Fibroblast of upper back skin (primary cell): ENCODE measurements at regions not wholly inside any gene's neighbourhood (a gene's known extent, or its start where the extent isn't known, plus 50 kb on each side); places are given as distances from the start of the nearest gene placed in this dataset.

Source experiments
- DNase-seq: peaks from one replicate; pipeline ENCODE4 v3.0.0-alpha.2; 2013

DNA sequence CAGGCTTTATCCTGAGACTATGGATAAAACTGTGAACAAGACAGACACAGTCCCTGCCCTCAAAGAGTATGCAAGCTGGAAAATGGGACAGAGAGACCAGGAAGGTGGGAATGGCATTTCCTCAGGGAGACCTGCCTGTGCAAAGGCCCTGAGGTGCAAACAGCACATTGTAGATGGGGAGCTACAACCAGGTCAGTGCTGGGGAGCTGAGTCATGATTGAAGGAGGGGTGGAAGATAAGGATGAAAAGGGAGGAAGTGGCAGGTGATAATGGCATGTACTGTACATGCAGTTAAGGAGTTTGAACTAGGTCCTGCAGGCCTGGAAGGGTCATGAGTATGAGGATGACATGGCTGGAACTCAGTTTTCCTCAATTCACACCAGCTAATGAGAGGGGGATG is 75.5 kb upstream of the BOD1 start:
- DNase-seq = no peak

- DNase-seq = no peak
These were observed 77.2 kb upstream of the BOD1 start for GRCh38 chr5:173693670-173694069.

DNA sequence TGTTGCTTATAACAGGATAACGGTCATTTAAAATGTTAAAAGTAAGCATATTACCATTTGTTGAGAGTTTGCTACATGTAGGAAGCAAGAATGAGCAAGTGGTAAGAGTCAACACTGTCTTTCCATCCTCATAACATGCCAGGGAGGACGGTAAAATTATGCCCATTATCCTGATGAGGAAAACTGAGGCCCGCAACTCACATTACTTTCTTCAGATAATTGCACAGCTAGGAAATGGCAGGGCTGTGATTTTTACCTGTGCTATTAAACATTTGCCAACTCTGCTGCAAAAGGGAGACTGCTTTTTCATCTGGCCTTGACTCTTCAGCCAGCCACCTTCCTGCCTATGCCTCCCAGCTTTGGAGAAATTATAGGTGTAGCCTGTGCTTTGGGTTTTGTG is 79.8 kb upstream of the BOD1 start:
- DNase-seq = no peak

DNA sequence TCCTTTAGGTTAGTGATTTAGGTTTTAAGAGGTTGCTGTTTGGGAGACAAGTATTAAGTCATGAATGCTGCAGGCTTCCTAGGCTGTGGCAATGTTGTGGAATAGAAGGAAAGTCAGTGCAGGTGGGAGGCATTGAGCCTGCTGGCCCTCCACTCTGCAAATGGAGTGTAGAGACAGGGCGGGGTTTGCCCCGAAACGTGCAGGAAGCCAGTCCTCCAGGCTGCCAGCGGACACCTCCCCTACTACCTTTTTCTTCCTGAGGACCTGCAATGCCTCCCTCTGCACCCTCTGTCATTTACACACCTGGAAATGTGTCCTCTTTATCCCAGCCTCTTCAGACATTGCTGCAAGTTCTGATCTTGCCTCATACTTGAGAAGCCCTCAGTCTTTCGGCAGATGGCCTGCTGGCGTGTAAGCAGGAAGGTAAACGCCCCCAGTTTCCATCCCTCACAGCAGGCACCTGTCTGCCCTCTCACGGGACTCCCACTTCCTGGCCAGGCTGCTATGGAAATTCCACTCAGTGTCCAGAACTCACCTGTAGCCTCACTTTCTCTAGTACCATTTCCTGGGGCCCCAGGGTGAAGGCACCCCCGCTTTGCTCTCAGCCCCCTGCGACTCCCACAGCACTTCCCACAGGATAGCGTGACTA is 81.6 kb upstream of the BOD1 start:
- no peak for DNase-seq

GRCh38 chr5:173699966-173700365 is 83.5 kb upstream of the BOD1 start:
- DNase-seq = no peak

DNA sequence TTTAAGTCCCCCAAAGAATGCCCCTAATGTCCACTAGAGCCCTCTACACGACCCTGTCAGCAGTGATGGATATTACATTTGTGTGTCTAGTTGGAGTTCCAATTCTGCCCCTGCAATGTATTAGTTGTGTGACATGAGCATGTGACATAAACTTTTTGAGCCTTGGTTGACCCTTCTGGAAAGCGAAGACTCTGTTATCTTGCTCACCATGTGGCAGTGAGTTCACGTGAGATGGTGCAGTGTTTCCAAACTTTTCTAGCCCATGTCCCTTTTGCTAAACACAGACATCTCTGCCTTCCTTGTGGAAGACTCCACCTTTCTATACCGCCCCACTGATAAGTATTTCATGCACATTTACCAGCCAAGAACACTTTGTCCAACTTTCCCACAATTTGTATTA is 87.0 kb upstream of the BOD1 start:
- DNase-seq = no peak

DNA sequence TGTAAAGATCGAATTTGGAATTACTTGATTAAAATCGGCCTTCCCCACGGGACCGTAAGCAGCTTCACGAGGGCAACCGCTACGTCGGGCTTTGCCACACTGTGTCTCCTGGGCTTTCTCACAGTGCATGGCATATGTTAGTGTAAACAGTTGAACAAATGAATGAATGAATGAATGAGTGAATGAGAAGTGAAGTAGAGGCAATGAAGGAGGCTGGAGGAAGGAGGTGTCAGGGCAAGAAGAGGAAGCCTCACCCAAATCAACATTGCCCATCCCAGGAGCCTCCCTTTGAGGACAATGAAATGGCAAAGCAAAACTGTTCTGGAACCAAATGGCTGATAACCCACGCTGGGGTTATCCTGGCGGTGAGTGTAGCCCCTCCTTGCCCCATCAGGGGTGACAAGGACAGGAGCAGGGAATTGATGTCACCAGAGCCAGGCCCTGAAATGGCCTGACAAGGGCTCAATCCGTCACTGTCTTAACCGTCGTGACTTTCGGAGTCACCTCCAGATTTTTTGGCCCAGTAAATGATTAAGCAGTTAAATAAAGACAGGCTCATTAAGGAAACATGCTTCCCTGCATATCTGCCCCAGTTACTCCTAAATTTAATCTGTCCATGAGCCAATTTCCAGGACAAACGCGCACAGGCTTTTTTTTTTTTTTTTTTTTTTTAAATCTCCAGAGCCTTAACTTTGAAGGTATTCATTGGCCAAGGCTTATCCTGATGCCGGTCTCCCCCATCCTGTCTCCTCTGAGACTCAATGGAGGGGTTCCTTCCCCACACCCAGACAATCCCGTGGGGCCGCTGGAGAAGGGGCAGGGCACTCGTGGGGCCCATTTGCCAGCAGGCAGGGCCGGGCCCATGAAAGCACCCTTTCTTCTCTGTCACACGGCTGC is 88.4 kb upstream of the BOD1 start:
- no peak for DNase-seq

DNA sequence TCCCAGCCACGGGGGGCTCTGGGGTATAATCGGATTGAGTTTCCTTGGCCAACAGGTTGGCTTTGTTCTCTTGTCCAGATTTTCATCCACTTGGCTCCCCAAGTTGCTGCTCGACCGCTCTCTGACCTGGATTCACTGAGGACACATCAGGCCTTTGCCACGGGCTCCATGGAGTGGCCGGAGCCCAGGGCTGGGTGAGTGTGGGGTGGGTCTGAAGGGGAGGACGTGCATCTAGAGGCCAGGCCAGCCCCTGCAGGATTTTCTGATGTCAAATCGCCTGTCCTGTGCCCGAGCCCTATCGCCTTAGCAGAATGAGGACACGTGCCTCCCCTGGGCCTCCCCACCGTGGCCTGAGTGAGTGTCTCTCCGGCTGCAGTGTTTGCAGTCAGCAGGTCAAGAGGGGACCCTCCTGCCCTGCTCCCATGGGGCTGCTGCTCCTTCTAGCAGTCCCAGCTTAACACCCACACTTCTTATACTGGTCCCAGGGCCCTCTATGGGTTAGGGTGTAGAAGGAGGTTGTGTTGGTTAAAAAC is 89.1 kb upstream of the BOD1 start:
- no peak for DNase-seq

GRCh38 chr5:173706700-173707099 is 90.2 kb upstream of the BOD1 start:
- DNase-seq = no peak

- DNase-seq = peak; percentile 62
These were observed 90.9 kb upstream of the BOD1 start for GRCh38 chr5:173707392-173707791.

GRCh38 chr5:173709145-173709544 is 92.7 kb upstream of the BOD1 start:
- no peak for DNase-seq

- DNase-seq = no peak
These were observed 93.3 kb upstream of the BOD1 start for GRCh38 chr5:173709761-173710160.

- DNase-seq = no peak
These were observed 94.1 kb upstream of the BOD1 start for GRCh38 chr5:173710528-173710927.

- DNase-seq = no peak
These were observed 95.0 kb upstream of the BOD1 start for GRCh38 chr5:173711466-173711865.

DNA sequence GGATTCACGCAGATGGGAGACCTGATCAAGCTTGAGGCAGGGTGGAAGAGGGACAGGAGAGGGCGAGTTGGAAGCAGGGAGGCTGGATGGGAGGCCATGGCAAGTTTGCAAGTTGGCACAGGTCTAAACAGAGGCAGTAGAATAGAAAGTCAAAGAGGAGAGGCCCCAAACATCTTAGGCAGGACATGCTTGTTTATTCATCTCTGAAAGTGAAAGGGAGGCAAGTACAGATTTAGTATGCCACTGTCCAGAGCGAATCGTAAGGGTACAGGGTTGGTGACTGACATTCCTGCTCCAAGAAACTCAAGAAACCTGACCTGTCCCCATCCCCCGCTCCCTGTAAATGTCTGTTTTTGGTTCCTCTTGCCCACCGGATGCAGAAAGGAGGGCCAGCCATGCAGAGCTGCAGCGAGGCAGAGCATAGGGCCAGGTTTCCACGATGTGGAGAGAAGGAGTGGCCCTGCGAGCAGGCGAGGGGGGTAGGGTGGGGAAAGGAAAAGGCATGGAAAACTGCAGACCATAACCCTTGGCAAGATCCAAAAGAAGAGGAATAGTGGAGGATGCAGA is 96.2 kb upstream of the BOD1 start:
- no peak for DNase-seq

DNA sequence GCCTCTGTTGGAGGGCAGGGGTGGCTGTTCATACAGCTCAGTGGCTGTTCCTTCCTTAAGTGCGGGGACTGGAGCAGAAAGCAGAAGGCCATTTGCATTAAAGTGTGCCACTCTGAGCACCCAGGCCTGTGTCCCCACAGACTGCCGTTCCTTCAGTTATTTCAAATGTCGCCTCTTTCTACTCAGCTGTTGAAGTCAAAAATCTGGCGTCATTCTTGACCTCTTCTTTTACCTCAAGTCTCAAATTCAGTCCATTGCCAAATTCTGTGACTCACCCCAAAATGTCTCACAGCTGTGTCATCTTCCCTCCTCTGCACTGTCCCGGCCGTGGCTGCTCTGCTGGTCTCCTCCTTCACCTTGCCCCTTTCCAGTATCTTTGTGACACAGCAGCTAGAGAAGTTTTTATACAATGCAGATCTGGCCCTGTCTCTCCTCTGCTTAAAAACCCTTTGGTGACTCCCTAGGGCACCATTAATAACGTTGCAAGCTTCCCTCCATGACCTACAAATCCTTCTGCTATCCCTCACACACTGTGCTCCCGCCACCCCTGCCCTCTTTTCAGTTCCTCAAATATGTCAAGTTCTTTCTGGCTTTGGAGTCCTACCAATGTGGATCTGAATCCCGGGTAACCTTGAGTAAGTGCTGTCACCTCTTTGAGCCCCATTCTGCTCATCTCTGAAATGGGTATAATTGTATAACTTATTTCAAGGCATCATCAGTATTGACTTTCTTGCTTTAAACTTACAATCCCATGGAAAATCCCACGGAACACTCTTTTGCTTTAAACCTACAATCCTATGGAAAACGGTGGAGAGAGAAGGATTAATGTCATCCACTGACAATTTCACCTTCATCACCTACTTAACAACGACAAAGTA is 98.3 kb upstream of the BOD1 start:
- DNase-seq = peak; percentile 85

- peak; percentile 51 for DNase-seq
These were observed 99.2 kb upstream of the BOD1 start for GRCh38 chr5:173715607-173716006.

- DNase-seq = no peak
These were observed 99.7 kb upstream of the BOD1 start for GRCh38 chr5:173716058-173716682.

GRCh38 chr5:173717959-173718358 is 101.5 kb upstream of the BOD1 start:
- DNase-seq = no peak

- no peak for DNase-seq
These were observed 102.0 kb upstream of the BOD1 start for GRCh38 chr5:173718469-173718868.

- no peak for DNase-seq
These were observed 103.3 kb upstream of the BOD1 start for GRCh38 chr5:173719731-173720082.

DNA sequence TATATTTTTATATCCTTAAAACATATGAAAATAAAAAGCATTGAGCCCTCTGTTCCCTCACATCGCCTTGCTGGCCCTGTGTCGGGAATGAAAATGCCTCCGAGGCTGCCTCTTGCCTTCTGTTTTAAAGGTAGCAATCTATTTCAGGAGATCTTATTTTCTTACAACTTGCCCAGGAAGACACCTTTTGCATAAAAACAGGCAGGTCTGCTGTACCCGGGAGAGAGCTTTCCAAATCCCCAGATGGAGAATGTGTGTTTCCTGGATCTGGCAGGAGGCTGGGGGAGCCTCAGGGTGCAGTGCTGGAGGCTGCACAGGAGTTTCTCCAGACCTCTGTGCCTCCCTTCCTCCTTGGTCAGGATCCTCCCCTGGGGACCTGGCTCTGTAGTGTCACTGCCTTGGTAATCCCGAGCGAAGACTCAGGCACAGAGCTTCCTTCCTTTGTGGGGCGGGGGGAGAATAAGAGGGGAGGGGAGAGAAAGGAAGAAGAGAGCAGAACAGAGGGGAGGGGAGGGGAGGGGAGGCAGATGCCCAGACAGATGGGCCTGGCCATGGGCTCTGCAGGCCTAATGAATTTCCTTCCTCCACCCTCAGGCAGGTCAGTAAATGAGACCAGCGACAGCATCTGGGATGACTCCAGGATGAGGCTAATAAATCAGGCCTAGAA is 104.0 kb upstream of the BOD1 start:
- no peak for DNase-seq
